ENCODE measurements at regions not wholly inside any gene's neighbourhood (a gene's known extent, or its start where the extent isn't known, plus 50 kb on each side); places are given as distances from the start of the nearest gene placed in this dataset.

GRCh38 chr1:221373795-221374194 lies 368.1 kb downstream of the DUSP10 start:
- DNase-seq: no peak

DNA sequence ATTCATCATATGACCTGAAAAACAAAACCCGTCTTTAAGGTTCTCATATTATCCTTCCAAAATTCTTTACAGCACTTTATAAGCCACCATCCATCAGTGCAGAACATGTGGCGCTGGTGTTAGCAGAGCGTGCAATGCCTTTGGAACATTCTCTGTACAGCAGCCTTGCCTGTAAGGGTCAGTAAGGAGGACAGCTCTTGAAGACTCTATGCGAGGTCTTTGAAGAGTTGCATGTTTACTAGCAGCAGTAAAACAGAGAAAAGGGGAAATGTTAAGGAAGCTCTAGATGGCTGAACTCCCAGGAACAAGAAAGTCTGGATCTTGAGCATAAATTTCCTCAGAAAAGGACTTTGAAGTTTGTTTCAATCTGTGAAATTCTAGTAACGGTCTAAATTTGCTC lies 365.6 kb downstream of the DUSP10 start:
- DNase-seq: no peak

DNA sequence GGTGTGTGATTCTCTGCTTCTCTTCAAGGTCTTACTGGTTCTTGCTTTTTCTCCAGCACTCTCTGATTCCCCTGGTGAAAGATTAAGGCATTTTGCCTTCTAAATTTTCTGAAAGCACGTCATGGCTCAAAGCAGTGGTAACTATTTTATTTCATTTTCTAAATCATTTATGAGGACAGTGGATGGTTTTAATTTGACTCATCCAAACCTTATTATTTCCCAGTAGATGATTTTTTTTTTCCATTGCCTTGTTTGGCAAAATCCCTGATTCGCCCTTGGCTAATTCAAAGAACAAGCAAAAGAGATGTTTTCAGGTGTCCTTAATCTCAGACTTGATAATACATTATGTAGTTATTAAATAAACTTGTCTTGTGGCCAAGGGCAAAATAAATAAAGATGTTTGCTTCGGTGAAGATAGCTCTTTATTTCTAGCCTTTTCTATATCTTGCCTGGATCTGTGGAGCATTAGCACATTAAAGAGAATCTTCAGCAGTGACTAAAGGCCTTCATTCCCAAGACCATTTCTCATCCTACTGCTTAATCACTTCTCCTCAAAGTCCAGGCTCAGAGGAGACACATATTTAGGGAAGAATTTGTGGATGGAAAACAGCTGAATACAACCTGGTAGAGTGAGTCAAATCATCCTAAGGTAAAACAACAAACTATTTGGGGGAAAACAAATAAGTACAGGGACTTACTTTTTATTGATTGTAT lies 359.8 kb downstream of the DUSP10 start:
- DNase-seq: no peak

DNA sequence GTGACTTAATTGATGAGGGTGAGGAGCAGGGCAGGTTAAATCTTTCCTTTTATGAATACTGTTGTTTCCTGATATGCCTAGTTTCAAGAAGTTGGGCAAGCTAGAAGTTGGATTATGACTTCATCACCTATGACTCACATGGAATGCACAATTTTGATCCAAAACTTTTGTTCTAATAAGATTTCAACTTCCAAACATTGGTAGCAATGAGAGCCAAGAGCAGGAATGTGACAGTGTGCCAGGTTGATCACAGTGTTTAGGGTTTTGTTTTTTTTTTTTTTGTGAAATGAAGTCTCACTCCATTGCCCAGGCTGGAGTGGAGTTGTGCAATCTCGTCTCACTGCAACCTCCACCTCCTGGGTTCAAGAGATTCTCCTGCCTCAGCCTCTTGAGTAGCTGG lies 349.4 kb downstream of the DUSP10 start:
- no peak for DNase-seq

GRCh38 chr1:221394011-221394544 lies 347.8 kb downstream of the DUSP10 start:
- no peak for DNase-seq

GRCh38 chr1:221396526-221396925 lies 345.4 kb downstream of the DUSP10 start:
- DNase-seq: no peak

DNA sequence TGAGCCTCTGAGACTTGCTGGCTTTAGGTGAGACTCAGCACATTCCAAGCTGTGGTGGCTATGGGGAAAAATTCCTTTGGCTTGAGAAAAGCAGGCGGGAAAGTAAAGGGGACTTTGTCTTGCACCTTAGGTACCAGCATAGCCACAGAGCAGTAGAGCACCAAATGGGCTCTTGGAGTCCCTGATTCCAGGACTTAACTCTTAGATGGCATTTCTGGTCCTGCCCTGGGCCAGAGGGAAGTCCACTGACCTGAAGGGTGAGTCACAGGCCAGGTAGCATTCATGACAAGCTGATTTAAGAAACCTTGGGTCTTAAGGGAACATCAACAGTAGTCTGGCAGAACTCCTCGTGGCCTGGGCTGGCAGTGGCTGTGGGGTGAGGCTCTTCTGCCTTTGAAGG lies 344.7 kb downstream of the DUSP10 start:
- DNase-seq: no peak

DNA sequence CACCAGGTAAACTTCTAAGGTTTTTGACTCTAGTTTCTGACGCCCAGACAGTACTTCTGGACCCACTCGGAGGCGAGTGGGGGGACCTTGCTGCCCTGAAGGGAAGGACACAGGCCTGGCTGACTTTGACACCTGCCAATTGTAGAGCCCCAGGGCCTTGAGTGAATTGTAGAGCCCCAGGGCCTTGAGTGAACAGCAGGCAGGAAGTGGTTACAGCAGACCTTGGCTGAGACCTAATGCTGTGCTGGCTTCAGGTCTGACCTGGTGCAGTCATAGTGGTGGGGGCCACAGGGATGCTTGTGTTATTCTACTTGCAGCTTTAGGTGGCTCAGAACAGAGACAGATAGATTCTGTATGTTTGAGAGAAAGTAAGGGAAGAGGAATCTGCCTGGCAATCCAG lies 344.3 kb downstream of the DUSP10 start:
- DNase-seq: no peak

DNA sequence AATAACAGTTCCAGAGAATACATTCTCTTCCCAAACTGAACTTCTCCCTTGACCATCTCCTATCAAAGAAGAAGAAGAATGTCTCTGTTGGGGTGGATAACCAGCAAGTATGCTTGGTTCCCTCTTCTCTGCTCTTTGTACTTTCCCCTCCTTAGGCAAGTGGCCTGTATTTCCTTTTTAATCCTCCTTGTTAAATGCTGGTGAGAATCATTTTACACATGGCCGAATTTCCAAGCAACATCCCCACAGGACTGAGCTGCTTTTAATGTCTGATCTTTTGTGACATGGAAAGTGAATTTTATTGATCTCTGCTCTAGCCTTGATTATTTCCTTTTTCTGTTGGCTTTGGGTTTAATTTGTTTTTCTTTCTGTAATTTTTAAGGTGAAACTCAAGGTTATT lies 336.7 kb downstream of the DUSP10 start:
- DNase-seq: no peak

- DNase-seq: no peak
Observed at GRCh38 chr1:221408117-221408803, 333.6 kb downstream of the DUSP10 start.

GRCh38 chr1:221411283-221411682 lies 330.6 kb downstream of the DUSP10 start:
- DNase-seq: no peak

GRCh38 chr1:221414772-221415539 lies 326.9 kb downstream of the DUSP10 start:
- no peak for DNase-seq

DNA sequence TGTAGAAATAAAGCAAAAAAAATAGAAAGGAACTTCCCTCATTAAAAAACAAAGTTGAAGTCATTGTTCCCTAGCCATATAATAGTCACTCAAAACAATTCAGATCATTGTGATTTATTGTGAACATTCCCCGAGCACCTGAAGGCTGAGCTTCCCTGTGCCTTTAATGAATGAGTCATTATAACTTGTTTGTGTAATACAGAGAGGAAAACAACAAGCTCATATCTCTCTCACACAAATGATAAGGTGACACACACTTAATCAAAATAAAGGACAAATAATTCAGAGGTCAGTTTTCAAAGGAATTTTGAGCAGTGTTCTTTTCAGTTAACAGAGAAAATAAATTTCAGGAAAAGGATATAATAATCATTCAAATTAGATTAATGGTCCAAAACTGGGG lies 326.2 kb downstream of the DUSP10 start:
- DNase-seq: no peak

DNA sequence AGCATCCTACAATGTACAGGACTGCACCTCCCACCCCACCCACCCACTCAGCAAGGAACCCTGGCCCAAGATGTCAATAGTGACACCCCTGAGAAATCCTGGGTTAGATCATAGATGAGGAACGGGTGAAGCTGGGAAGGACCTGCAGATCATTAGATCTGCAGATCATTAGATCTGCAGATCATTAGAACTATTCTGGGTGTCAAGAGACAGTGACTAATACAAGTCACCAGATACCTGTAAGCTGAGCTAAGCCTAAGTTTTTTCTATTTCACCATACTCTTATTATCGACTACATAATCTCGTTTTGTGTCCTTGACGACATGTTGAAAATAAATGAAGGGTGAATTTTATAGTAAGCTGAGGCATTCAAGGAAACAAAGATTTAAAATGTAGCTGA lies 325.7 kb downstream of the DUSP10 start:
- no peak for DNase-seq

DNA sequence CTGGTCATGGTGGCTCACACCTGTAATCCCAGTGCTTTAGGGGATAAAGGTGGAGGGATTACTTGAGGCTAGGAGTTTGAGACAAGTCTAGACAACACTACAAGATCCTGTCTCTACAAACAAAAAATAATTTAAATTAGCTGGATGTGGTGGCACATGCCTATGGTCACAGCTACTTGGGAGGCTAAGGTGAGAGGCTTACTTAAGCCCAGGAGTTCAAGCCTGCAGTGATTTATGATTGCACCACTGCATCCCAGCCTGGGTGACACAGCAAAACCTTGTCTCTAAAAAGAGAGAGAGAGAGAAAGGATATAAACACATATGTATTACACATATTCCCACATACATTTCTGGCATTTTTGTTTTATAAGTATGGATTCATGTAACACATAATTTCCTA lies 325.2 kb downstream of the DUSP10 start:
- DNase-seq: no peak

GRCh38 chr1:221418346-221418745 lies 323.5 kb downstream of the DUSP10 start:
- DNase-seq: no peak

DNA sequence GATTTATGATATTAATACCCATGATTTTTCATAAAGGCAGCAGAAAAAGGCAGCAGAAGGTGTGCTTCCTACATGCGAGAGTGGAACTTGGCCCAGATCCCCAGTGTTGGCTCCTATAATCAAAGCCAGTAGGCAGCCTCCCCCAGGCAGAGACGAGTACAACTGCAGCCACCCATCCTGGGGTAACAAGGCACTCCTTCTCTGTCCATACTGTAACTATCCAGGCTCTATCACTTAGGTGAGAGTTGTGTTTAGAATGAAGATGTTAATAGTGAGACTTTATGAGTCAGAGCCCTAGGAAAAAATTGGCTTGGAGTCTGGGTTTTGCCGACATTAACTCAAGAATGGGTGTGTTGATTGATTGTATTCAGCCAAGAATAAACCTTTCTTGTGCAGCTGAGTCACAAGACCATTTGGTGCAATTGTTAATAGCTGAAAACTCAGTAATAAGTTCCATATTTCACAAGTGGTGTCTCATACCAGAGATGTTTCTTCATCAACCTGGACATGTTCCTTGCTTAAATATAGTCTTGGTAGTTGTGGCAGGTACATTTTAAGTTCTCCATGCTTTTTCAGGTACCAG lies 322.3 kb downstream of the DUSP10 start:
- no peak for DNase-seq

DNA sequence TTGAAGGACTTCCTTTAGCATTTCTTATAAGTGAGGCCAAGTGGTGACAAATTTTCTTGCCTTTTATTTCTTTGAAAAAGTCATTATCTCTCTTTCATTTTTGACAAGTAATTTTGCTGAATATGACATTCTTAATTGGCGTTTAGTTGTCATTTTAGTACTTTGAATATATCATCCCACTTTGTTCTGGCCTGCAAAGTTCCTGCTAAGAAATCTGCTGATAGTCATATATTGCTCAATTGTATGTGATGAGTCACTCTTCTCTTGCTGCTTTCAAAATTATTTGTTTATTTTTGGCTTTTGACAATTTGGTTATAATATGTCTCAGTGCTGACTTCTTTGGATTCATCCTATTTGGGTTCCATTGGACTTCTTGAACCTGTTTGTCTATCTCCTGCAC lies 312.6 kb downstream of the DUSP10 start:
- no peak for DNase-seq

DNA sequence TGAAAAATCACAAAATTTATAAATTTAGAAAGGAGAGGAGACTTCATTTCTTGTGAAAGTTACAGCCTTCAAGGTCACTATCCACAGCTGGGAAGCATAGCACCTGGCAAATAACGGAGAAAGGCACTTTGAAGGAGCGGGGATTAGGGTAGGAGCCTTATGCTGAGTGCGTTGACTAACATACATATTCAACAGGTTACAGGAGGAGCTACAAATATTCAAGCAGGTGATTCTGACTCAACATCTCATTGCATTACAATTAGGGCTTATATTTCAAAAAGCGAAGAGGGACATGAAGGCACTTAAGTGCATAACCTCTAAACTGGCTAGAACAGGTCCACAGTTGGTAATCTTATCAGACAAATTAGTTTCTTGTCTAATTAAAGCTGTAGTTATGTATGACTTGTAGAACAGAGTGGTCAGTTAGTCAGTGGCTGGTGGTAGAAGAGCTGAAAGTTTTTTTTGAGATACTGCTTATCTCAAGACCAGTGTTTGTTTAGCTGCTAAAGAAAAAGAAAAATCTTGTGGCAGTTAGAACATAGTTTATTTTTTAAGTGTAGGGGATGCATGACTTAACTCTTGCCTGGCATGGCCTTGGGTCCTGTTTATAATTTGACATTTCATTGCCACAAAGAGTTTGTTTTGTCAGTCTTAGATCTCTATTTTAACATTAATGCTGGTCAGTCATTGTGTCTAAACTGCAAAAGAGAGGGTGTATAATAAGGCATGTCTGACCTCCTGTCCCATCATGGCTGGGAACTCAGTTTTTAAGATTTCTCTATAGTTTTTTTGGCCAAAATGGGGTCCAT lies 311.5 kb downstream of the DUSP10 start:
- no peak for DNase-seq

DNA sequence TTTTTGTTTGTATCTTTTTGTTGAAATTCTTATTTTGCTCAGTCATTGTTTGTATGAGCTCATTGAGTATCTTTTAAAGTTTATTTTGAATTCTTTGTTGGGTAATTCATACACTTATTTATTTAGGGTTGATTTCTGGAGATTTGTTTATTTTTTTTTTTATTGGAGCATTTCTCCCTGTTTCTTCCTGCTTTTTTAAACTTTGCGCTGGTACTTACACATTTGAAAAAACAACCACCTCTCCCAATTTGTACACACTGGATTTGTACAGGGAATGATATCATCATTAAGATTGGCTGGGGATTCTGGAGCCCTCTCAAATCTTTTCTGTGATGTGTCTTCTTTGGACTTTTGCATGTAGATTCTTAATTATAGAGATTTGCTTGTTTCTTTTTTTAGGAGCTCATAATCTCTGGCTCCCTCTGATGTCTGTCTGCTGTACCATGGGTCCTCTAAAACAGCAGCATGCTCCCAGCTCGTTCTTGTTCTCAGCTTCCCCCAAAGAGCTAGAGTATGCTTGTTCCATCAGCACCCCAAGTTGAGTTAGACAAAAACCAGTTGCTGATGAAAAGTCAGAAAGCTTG lies 310.7 kb downstream of the DUSP10 start:
- DNase-seq: no peak

- no peak for DNase-seq
Observed at GRCh38 chr1:221431961-221432360, 309.9 kb downstream of the DUSP10 start.

DNA sequence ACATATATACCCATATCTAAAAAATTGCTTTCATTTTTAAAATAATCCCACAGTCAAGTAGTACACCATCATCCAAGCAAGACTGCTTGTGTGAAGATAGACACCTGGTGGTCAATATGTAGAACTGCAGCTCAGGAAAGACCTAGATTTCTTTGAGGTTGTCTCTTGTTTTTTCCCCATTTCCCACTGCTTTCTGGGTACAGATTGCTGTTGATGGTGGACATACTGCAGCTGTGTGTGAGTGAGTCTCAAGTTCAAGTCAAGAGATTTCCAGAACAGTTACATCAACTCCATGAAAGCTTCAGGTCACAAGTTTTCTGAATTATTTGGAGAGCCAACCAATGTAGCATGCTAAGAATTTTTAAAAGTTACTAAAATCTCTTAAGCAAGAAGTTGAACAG lies 306.4 kb downstream of the DUSP10 start:
- no peak for DNase-seq

Data from CD4-positive, alpha-beta T cell treated with Interleukin-17A for 4 hours (primary cell).